SK-N-SH treated with all-trans-retinoic acid at 6 μM for 48 hours (cell line): ENCODE measurements at regions not wholly inside any gene's neighbourhood (a gene's known extent, or its start where the extent isn't known, plus 50 kb on each side); places are given as distances from the start of the nearest gene placed in this dataset.

ENCODE experiments used
- ATAC-seq: fragments of 200-7000 bp; cut with Tn5 transposase; 3 replicates; pipeline ENCODE4 v1.9.1; 2020; ENCODE audit warnings: mild to moderate bottlenecking, moderate library complexity
- ARNTL ChIP-seq: fragments of 450-650 bp; formaldehyde crosslinking; IDR thresholded peaks from 2 replicates; pipeline ENCODE4 v1.5.0; 2020; ENCODE audit warnings: low read depth, mild to moderate bottlenecking, moderate library complexity, borderline replicate concordance
- BACH2 ChIP-seq: fragments of 250-450 bp; sonication (Bioruptor Pico); IDR thresholded peaks from 2 replicates; pipeline ENCODE4 v1.9.0; 2021; ENCODE audit warnings: mild to moderate bottlenecking, borderline replicate concordance
- CREB5 ChIP-seq: fragments of 250-450 bp; sonication (Bioruptor Pico); IDR thresholded peaks from 2 replicates; pipeline ENCODE4 v1.5.1; 2020; ENCODE audit warnings: low read depth, mild to moderate bottlenecking, moderate library complexity
- CSDC2 ChIP-seq: fragments of 250-450 bp; sonication (Bioruptor Pico); IDR thresholded peaks from 2 replicates; pipeline ENCODE4 v1.5.0; 2020; ENCODE audit warnings: mild to moderate bottlenecking, moderate library complexity
- CSRNP3 ChIP-seq: fragments of 250-450 bp; sonication (Bioruptor Pico); IDR thresholded peaks from 2 replicates; pipeline ENCODE4 v1.5.1; 2021; ENCODE audit warnings: mild to moderate bottlenecking, moderate library complexity
- ESRRG ChIP-seq: fragments of 250-450 bp; sonication (Bioruptor Pico); IDR thresholded peaks from 2 replicates; pipeline ENCODE4 v1.6.1; 2021; ENCODE audit warnings: mild to moderate bottlenecking
- GLIS3 ChIP-seq: fragments of 250-450 bp; sonication (Bioruptor Pico); IDR thresholded peaks from 2 replicates; pipeline ENCODE4 v1.5.0; 2020; ENCODE audit warnings: mild to moderate bottlenecking, moderate library complexity
- ISL1 ChIP-seq: fragments of 250-450 bp; sonication (Bioruptor Pico); IDR thresholded peaks from 2 replicates; pipeline ENCODE4 v2.1.2; 2022; ENCODE audit warnings: mild to moderate bottlenecking, moderate library complexity
- OSR1 ChIP-seq: fragments of 250-450 bp; sonication (Bioruptor Pico); IDR thresholded peaks from 2 replicates; pipeline ENCODE4 v1.8.0; 2022; ENCODE audit warnings: moderate library complexity, mild to moderate bottlenecking, inconsistent platforms
- POU6F1 ChIP-seq: fragments of 250-450 bp; sonication (Bioruptor Pico); IDR thresholded peaks from 2 replicates; pipeline ENCODE4 v1.8.0; 2021; ENCODE audit warnings: low read depth, mild to moderate bottlenecking, moderate library complexity, borderline replicate concordance
- PPARA ChIP-seq: fragments of 250-450 bp; sonication (Bioruptor Pico); IDR thresholded peaks from 2 replicates; pipeline ENCODE4 v1.5.0; 2020; ENCODE audit warnings: mild to moderate bottlenecking, borderline replicate concordance
- RARB ChIP-seq: fragments of 250-450 bp; sonication (Bioruptor Pico); IDR thresholded peaks from 2 replicates; pipeline ENCODE4 v1.8.0; 2021; ENCODE audit warnings: mild to moderate bottlenecking, moderate library complexity
- SNAI2 ChIP-seq: fragments of 250-450 bp; sonication (Bioruptor Pico); IDR thresholded peaks from 2 replicates; pipeline ENCODE4 v1.5.0; 2020; ENCODE audit warnings: mild to moderate bottlenecking, moderate library complexity
- TCF4 ChIP-seq: fragments of 250-450 bp; sonication (Bioruptor Pico); IDR thresholded peaks from 2 replicates; pipeline ENCODE4 v1.8.0; 2021; ENCODE audit warnings: mild to moderate bottlenecking, moderate library complexity, borderline replicate concordance
- TOX ChIP-seq: fragments of 250-450 bp; sonication (Bioruptor Pico); IDR thresholded peaks from 2 replicates; pipeline ENCODE4 v1.8.0; 2021; ENCODE audit warnings: mild to moderate bottlenecking, moderate library complexity, borderline replicate concordance
- TSHZ2 ChIP-seq: fragments of 250-450 bp; sonication (Bioruptor Pico); IDR thresholded peaks from 2 replicates; pipeline ENCODE4 v1.5.0; 2020; ENCODE audit warnings: mild to moderate bottlenecking, moderate library complexity
- ZC3H10 ChIP-seq: fragments of 250-450 bp; sonication (Bioruptor Pico); IDR thresholded peaks from 2 replicates; pipeline ENCODE4 v1.5.1; 2021; ENCODE audit warnings: mild to moderate bottlenecking, moderate library complexity
- ZFP3 ChIP-seq: fragments of 250-450 bp; sonication (Bioruptor Pico); IDR thresholded peaks from 2 replicates; pipeline ENCODE4 v1.5.0; 2020; ENCODE audit warnings: mild to moderate bottlenecking, moderate library complexity
- ZFP30 ChIP-seq: fragments of 450-650 bp; formaldehyde crosslinking; IDR thresholded peaks from 2 replicates; pipeline ENCODE4 v1.5.0; 2022; ENCODE audit warnings: mild to moderate bottlenecking, moderate library complexity
- ZNF565 ChIP-seq: fragments of 450-650 bp; formaldehyde crosslinking; conservative IDR thresholded peaks from 2 replicates; pipeline ENCODE4 v1.5.0; 2020; ENCODE audit warnings: low read depth, mild to moderate bottlenecking, moderate library complexity
- ZNF70 ChIP-seq: fragments of 450-650 bp; formaldehyde crosslinking; IDR thresholded peaks from 2 replicates; pipeline ENCODE4 v1.5.0; 2020; ENCODE audit warnings: mild to moderate bottlenecking, moderate library complexity
- ZNF8 ChIP-seq: fragments of 450-650 bp; formaldehyde crosslinking; IDR thresholded peaks from 2 replicates; pipeline ENCODE4 v1.5.0; 2020; ENCODE audit warnings: mild to moderate bottlenecking, moderate library complexity

- TF ChIP-seq RARB (no peak), SNAI2 (CRISPR knock-in tag) (no peak)
Measured at GRCh38 chr10:117619223-117619622, 76.7 kb downstream of the EMX2 start (continued).

GRCh38 chr10:117619707-117620405 lies 77.3 kb downstream of the EMX2 start:
- no peak for ATAC-seq
- TF ChIP-seq CREB5 (CRISPR knock-in tag) (no peak), TOX (no peak), ISL1 (CRISPR knock-in tag) (no peak), ZNF70 (CRISPR knock-in tag) (no peak), RARB (no peak), POU6F1 (CRISPR knock-in tag) (no peak), OSR1 (CRISPR knock-in tag) (no peak), ZFP30 (CRISPR knock-in tag) (no peak), SNAI2 (CRISPR knock-in tag) (no peak), CSDC2 (CRISPR knock-in tag) (no peak), GLIS3 (CRISPR knock-in tag) (no peak), ARNTL (CRISPR knock-in tag) (no peak), TCF4 (no peak), CSRNP3 (CRISPR knock-in tag) (no peak), ZC3H10 (CRISPR knock-in tag) (no peak), ZNF565 (CRISPR knock-in tag) (no peak)
- TF ChIP-seq, all 23 proteins: peak for 0

GRCh38 chr10:117621196-117621595 lies 78.7 kb downstream of the EMX2 start:
- no peak for TF ChIP-seq TSHZ2
- TF ChIP-seq TOX: no peak
- TF ChIP-seq CSDC2 (CRISPR knock-in tag): no peak
- TF ChIP-seq ARNTL (CRISPR knock-in tag): no peak
- no peak for TF ChIP-seq ISL1 (CRISPR knock-in tag)
- TF ChIP-seq BACH2 (CRISPR knock-in tag): no peak
- no peak for TF ChIP-seq ZNF70 (CRISPR knock-in tag)
- TF ChIP-seq ZFP3 (CRISPR knock-in tag): no peak
- no peak for TF ChIP-seq ZNF565 (CRISPR knock-in tag)
- no peak for TF ChIP-seq ESRRG
- no peak for TF ChIP-seq ZC3H10 (CRISPR knock-in tag)
- TF ChIP-seq CREB5 (CRISPR knock-in tag): no peak
- no peak for TF ChIP-seq ZNF8 (CRISPR knock-in tag)
- TF ChIP-seq PPARA: no peak
- no peak for TF ChIP-seq SNAI2 (CRISPR knock-in tag)
- TF ChIP-seq OSR1 (CRISPR knock-in tag): no peak
- TF ChIP-seq ZFP30 (CRISPR knock-in tag): no peak
- no peak for TF ChIP-seq GLIS3 (CRISPR knock-in tag)
- no peak for ATAC-seq
